HCT116 (cell line): ENCODE measurements at regions not wholly inside any gene's neighbourhood (a gene's known extent, or its start where the extent isn't known, plus 50 kb on each side); places are given as distances from the start of the nearest gene placed in this dataset.

ENCODE experiments used
- ATAC-seq: fragments of 200-7000 bp; cut with Tn5 transposase; 2 replicates; pipeline ENCODE4 v1.9.1; 2020; ENCODE audit warnings: mild to moderate bottlenecking, moderate library complexity
- BruUV-seq: library from RNA; stranded (reverse); fragments of 400-500 nt; replicated peaks from 2 replicates; lab custom pipeline; 2021; lab: Mats Ljungman, UMichigan
- CTCF ChIA-PET: fragments of 300-600 bp; sonication (Branson Sonifier 250); formaldehyde crosslinking; loops from one replicate; lab custom pipeline; 2021; ENCODE audit warnings: antibody characterized with exemption; lab: Charles Lee
- POLR2A ChIA-PET: fragments of 300-600, 350-600 bp; sonication (Branson Sonifier 250); formaldehyde crosslinking; loops from one replicate; lab custom pipeline; 2021; ENCODE audit warnings: antibody characterized with exemption; lab: Charles Lee
- RAD21 ChIA-PET, 2 experiments: fragments of 300-600 bp; sonication (Branson Sonifier 250); formaldehyde crosslinking; loops; one replicate each; lab custom pipeline; 2023; ENCODE audit warnings: low total read pairs in 2 of 2; ENCODE audit not compliant: uncharacterized antibody in 2 of 2, unreplicated experiment in 2 of 2, low non-redundant PET in 1 of 2; lab: Charles Lee
- DNase-seq: peaks from one replicate; pipeline ENCODE4 v3.0.0-alpha.2; 2010; ENCODE audit warnings: low read depth, low spot score
- H2AFZ ChIP-seq: fragments of 200-600 bp; shearing (Covaris generic), sonication (generic); 2 replicates; pipeline ENCODE4 v1.6.1; 2017; ENCODE audit warnings: low read depth, mixed run types, mixed read lengths, antibody characterized with exemption, low read length; ENCODE audit not compliant: poor library complexity, severe bottlenecking
- H3K27ac ChIP-seq: 2 replicates; pipeline ENCODE4 v1.5.1; 2012; ENCODE audit warnings: low read depth, low read length
- H3K27me3 ChIP-seq: fragments of 200-600 bp; sonication (generic); 2 replicates; pipeline ENCODE4 v1.6.1; 2016; ENCODE audit warnings: mixed run types, low read length, mixed read lengths; ENCODE audit not compliant: insufficient read depth
- H3K36me3 ChIP-seq, 2 experiments: fragments of 200-500 bp in 1 of 2; fragments of 200-600 bp in 1 of 2; sonication (Bioruptor generic) in 1 of 2; sonication (generic) in 1 of 2; 2 replicates each; pipeline versions ENCODE4 v1.5.1 to v1.6.1; 2014 to 2016; ENCODE audit warnings: low read length in 2 of 2, inconsistent platforms in 1 of 2, mixed read lengths in 1 of 2, mixed run types in 1 of 2; ENCODE audit not compliant: insufficient read depth in 2 of 2, control insufficient read depth in 1 of 2
- H3K4me1 ChIP-seq, 2 experiments: fragments of 200-600 bp in 1 of 2; sonication (generic) in 1 of 2; 2 replicates each; pipeline versions ENCODE4 v1.5.1 to v1.6.1; 2012 to 2017; ENCODE audit warnings: low read length in 2 of 2, inconsistent platforms in 1 of 2, mild to moderate bottlenecking in 1 of 2, mixed read lengths in 1 of 2, mixed run types in 1 of 2, moderate library complexity in 1 of 2; ENCODE audit not compliant: insufficient read depth in 2 of 2, control insufficient read depth in 1 of 2
- H3K4me2 ChIP-seq: fragments of 200-600 bp; sonication (generic); 2 replicates; pipeline ENCODE4 v1.6.1; 2017; ENCODE audit warnings: mixed run types, low read length, mixed read lengths
- H3K4me3 ChIP-seq, 2 experiments: fragments of 200-600 bp in 1 of 2; sonication (generic) in 1 of 2; replicated peaks in 1 of 2; 2 replicates each; pipeline ENCODE4 v1.5.1; 2011 to 2016; ENCODE audit warnings: low read length in 2 of 2, control low read depth in 1 of 2, low read depth in 1 of 2, mild to moderate bottlenecking in 1 of 2, mixed read lengths in 1 of 2, mixed run types in 1 of 2
- H3K79me2 ChIP-seq: fragments of 200-600 bp; sonication (generic); 2 replicates; pipeline ENCODE4 v1.6.1; 2017; ENCODE audit warnings: mild to moderate bottlenecking, mixed run types, low read length, moderate library complexity, mixed read lengths; ENCODE audit not compliant: insufficient read depth
- H3K9ac ChIP-seq: fragments of 200-600 bp; sonication (generic); 2 replicates; pipeline ENCODE4 v1.6.1; 2016; ENCODE audit warnings: low read length, mixed read lengths
- H3K9me2 ChIP-seq: fragments of 200-600 bp; sonication (generic), shearing (Covaris generic); 2 replicates; pipeline ENCODE4 v1.6.1; 2017; ENCODE audit warnings: mixed run types, mild to moderate bottlenecking, moderate library complexity; ENCODE audit not compliant: insufficient read depth
- H3K9me3 ChIP-seq, 2 experiments: fragments of 200-500 bp in 1 of 2; fragments of 200-600 bp in 1 of 2; sonication (Bioruptor generic) in 1 of 2; sonication (generic) in 1 of 2; 2 replicates each; pipeline ENCODE4 v1.6.1; 2014 to 2017; ENCODE audit warnings: low read length in 2 of 2, mixed read lengths in 2 of 2, inconsistent platforms in 1 of 2, low read depth in 1 of 2, mild to moderate bottlenecking in 1 of 2, mixed run types in 1 of 2, moderate library complexity in 1 of 2; ENCODE audit not compliant: control insufficient read depth in 1 of 2, insufficient read depth in 1 of 2
- H4K20me1 ChIP-seq: fragments of 200-600 bp; sonication (generic), shearing (Covaris generic); 2 replicates; pipeline ENCODE4 v1.6.1; 2017; ENCODE audit warnings: mixed run types, mild to moderate bottlenecking, moderate library complexity; ENCODE audit not compliant: insufficient read depth
- ATF3 ChIP-seq: IDR thresholded peaks from 2 replicates; pipeline ENCODE4 v1.6.1; 2012
- CBX3 ChIP-seq: IDR thresholded peaks from 2 replicates; pipeline ENCODE4 v1.6.1; 2012; ENCODE audit warnings: low read depth
- CEBPB ChIP-seq: IDR thresholded peaks from 2 replicates; pipeline ENCODE4 v1.6.1; 2012; ENCODE audit warnings: low read depth
- ELF1 ChIP-seq: IDR thresholded peaks from 2 replicates; pipeline ENCODE4 v1.6.1; 2012; ENCODE audit warnings: low read depth, borderline replicate concordance
- EZH2 ChIP-seq: fragments of 200-600 bp; sonication (generic); IDR thresholded peaks from 2 replicates; pipeline ENCODE4 v1.6.1; 2017; ENCODE audit warnings: antibody characterized with exemption, mixed run types
- EZH2phosphoT487 ChIP-seq: fragments of 200-600 bp; IDR thresholded peaks from 2 replicates; pipeline ENCODE4 v1.6.1; 2018; ENCODE audit warnings: antibody characterized with exemption, borderline replicate concordance
- FOSL1 ChIP-seq: IDR thresholded peaks from 2 replicates; pipeline ENCODE4 v1.6.1; 2012; ENCODE audit warnings: low read depth
- JUND ChIP-seq: IDR thresholded peaks from 2 replicates; pipeline ENCODE4 v1.6.1; 2012
- MAX ChIP-seq: IDR thresholded peaks from 2 replicates; pipeline ENCODE4 v1.6.1; 2012
- POLR2A ChIP-seq: IDR thresholded peaks from 2 replicates; pipeline ENCODE4 v1.7.0; 2011; ENCODE audit warnings: borderline replicate concordance; ENCODE audit not compliant: insufficient read depth, insufficient read length; ENCODE audit errors: extremely low read depth
- POLR2AphosphoS5 ChIP-seq: IDR thresholded peaks from 2 replicates; pipeline ENCODE4 v1.6.1; 2011; ENCODE audit warnings: mild to moderate bottlenecking, low read depth, low read length, moderate library complexity
- RAD21 ChIP-seq: IDR thresholded peaks from 2 replicates; pipeline ENCODE4 v1.6.1; 2012; ENCODE audit warnings: low read depth, mild to moderate bottlenecking
- REST ChIP-seq: IDR thresholded peaks from 2 replicates; pipeline ENCODE4 v1.6.1; 2012; ENCODE audit warnings: low read depth
- SP1 ChIP-seq: IDR thresholded peaks from 2 replicates; pipeline ENCODE4 v1.6.1; 2012; ENCODE audit warnings: low read depth
- YY1 ChIP-seq: IDR thresholded peaks from 2 replicates; pipeline ENCODE4 v1.6.1; 2011; ENCODE audit warnings: low read length, low read depth, moderate library complexity, mild to moderate bottlenecking; ENCODE audit not compliant: insufficient replicate concordance; ENCODE audit errors: extremely low read depth
- ZFX ChIP-seq: fragments of 450-650 bp; IDR thresholded peaks from 2 replicates; pipeline ENCODE4 v1.6.1; 2017
- intact Hi-C: fragments of 100-400 bp; cut with micrococcal nuclease; formaldehyde crosslinking; loops from 2 replicates; pipeline ENCODE4 v1.10.0; 2022

- Histone ChIP-seq H4K20me1 (no peaks in the 10 kb centered on the region), H3K9me2 (no peaks in the 10 kb centered on the region), H3K4me3 (no peak overlapping the region), H3K27me3 (no peaks in the 10 kb centered on the region), H3K9me3 (no peaks in the 10 kb centered on the region), H3K36me3 (no peaks in the 10 kb centered on the region), H3K4me1 (peaks cover 22 to 29% of the 10 kb centered on the region in 2 experiments), H2AFZ (no peak overlapping the region), H3K4me2 (no peak overlapping the region), H3K27ac (no peak overlapping the region)
- no peak for ATAC-seq
- CTCF ChIA-PET, result no interaction called here
- RAD21 ChIA-PET, result no interaction called here
- no TSS peak for BruUV-seq
- POLR2A ChIA-PET, result no interaction called here
- no peak for TF ChIP-seq RAD21
- TF ChIP-seq ZFX, result no peak
- TF ChIP-seq MAX, result no peak
- no peak for TF ChIP-seq CBX3
- TF ChIP-seq EZH2phosphoT487, result no peak
- no peak for TF ChIP-seq REST
- TF ChIP-seq ATF3, result no peak
- no peak for TF ChIP-seq POLR2AphosphoS5
- no peak for TF ChIP-seq ELF1
- no peak for TF ChIP-seq POLR2A
- no peak for TF ChIP-seq SP1
- no peak for TF ChIP-seq EZH2
- no peak for TF ChIP-seq CEBPB
- no peak for TF ChIP-seq JUND
- TF ChIP-seq YY1, result no peak
- no peak for TF ChIP-seq FOSL1
- TF ChIP-seq, all 23 proteins: peak for 0
- intact Hi-C loops, result no loop called here
- no peak for DNase-seq
- Histone ChIP-seq H3K9ac (no peak overlapping the region), H3K79me2 (no peaks in the 10 kb centered on the region)
Measured at GRCh38 chr20:50318710-50319109, 128.1 kb downstream of the CEBPB start.
